Ovary (tissue), 3 donors: ENCODE measurements at regions not wholly inside any gene's neighbourhood (a gene's known extent, or its start where the extent isn't known, plus 50 kb on each side); places are given as distances from the start of the nearest gene placed in this dataset.

Source experiments
- CTCF ChIP-seq, 3 donors: fragments of 450-650 bp in 2 of 3; fragments of 200-600 bp in 1 of 3; IDR thresholded peaks; one replicate each; pipeline versions ENCODE4 v1.5.1 to v1.8.0; 2016 to 2022; ENCODE audit warnings: antibody characterized with exemption in 3 of 3, mild to moderate bottlenecking in 1 of 3
- POLR2A ChIP-seq: fragments of 450-650 bp; IDR thresholded peaks from one replicate; pipeline ENCODE4 v1.6.1; 2017; ENCODE audit warnings: antibody characterized with exemption, mild to moderate bottlenecking, moderate library complexity
- donor health status: DM: no; HTN: no; CAD: no.

DNA sequence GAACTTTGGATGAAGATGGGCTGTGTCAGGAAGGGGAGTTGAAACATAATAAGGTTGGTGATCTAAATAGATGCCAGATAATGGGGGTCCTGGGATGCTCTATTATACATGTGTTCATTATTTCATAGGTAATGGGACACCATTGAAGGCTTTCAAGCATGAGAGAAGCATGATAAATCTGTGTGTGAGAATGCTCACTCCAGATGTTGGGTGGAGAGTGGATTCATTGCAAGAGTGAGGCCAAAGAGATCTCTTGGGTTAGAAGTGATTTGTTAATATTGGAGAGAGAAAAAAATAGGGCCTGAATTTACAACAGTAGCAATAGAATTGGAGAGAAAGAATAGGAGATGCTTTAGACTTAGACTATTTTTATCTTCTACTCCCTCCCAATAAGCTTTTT is 321.3 kb downstream of the SAMD5 start:
- TF ChIP-seq CTCF (IDR thresholded peaks at IDR 0.05) (no peak), POLR2A (no peak)
